ENCODE measurements at regions not wholly inside any gene's neighbourhood (a gene's known extent, or its start where the extent isn't known, plus 50 kb on each side); places are given as distances from the start of the nearest gene placed in this dataset.

DNA sequence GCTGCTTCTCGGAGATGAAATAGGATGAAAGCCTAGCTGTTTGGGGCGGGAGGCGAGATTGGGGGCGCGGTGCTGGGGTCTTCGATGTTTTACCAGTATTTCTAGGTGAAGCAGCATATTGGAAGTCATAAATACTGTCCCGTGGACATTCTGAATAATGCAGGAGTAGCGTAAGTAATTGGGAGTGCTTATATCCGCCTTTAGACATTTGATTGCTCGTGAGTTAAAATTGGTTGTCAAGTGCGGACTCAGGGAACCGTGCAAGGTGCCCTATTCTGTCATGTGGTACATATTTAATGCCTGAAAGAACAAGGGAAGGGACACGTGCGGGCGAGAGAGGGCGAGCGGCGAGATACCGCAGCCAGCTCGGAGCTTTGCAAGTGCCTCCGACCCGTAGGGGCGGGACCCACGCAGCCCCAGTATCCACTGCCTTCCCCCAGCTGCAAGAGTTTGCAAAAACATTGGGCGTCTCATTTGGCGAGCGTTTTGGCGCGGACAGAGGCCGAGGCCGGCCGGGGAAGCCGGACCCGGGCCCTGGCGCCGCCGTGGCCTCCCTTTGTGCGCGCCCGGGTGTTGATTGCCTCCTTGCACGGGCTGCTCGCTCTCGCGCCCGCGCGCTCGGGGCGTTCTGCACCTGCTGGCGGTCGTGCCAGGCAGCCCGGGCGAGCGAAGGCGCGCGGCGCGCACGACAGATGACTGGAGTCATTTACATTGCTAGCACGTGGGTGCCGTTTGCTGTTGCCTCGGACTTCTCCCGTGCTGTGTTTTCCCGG is 849.8 kb upstream of the RBFOX1 start:
- no peaks in the 10 kb centered on the region for H3K27me3 ChIP-seq
- H3K9me3 ChIP-seq: no peaks in the 10 kb centered on the region
- H3K4me1 ChIP-seq: no peaks in the 10 kb centered on the region
- H3K36me3 ChIP-seq: no peaks in the 10 kb centered on the region
- TF ChIP-seq, protein P1, sequence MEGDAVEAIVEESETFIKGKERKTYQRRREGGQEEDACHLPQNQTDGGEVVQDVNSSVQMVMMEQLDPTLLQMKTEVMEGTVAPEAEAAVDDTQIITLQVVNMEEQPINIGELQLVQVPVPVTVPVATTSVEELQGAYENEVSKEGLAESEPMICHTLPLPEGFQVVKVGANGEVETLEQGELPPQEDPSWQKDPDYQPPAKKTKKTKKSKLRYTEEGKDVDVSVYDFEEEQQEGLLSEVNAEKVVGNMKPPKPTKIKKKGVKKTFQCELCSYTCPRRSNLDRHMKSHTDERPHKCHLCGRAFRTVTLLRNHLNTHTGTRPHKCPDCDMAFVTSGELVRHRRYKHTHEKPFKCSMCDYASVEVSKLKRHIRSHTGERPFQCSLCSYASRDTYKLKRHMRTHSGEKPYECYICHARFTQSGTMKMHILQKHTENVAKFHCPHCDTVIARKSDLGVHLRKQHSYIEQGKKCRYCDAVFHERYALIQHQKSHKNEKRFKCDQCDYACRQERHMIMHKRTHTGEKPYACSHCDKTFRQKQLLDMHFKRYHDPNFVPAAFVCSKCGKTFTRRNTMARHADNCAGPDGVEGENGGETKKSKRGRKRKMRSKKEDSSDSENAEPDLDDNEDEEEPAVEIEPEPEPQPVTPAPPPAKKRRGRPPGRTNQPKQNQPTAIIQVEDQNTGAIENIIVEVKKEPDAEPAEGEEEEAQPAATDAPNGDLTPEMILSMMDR (IDR thresholded peaks at IDR 0.05): no peak
- no peak for TF ChIP-seq POLR2A (IDR thresholded peaks at IDR 0.05)
- H3K4me3 ChIP-seq: no peak overlapping the region
- intact Hi-C loops (cut with DNase I; ENCODE audit: low total_unique reads): no loop called here
- no peak for DNase-seq
- H3K27ac ChIP-seq: no peak overlapping the region

DNA sequence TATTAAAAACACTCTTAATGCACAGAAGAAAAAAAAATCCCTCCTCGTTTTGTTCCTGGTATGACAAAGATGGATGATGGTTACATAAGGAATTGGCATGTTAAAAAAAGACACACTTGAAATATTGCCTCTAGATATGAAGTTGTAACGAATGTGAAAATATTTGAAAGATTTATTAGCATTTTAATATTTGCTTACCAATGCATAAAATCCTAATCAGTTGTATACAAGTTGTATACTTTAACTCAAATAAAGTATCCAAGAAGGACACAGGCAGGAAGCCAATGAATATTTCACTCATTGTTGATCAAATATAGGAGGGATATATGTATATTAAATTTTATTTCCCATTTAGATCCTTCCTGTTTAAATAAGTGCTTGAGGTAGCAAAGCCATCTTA is 850.8 kb upstream of the RBFOX1 start:
- Histone ChIP-seq H3K4me3 (no peak overlapping the region), H3K27ac (no peak overlapping the region), H3K4me1 (no peaks in the 10 kb centered on the region), H3K9me3 (no peaks in the 10 kb centered on the region), H3K36me3 (no peaks in the 10 kb centered on the region), H3K27me3 (no peaks in the 10 kb centered on the region)
- intact Hi-C loops (cut with DNase I; ENCODE audit: low total_unique reads): no loop called here
- no peak for DNase-seq
- TF ChIP-seq POLR2A (IDR thresholded peaks at IDR 0.05): no peak
- TF ChIP-seq, protein P1 (IDR thresholded peaks at IDR 0.05): no peak

DNA sequence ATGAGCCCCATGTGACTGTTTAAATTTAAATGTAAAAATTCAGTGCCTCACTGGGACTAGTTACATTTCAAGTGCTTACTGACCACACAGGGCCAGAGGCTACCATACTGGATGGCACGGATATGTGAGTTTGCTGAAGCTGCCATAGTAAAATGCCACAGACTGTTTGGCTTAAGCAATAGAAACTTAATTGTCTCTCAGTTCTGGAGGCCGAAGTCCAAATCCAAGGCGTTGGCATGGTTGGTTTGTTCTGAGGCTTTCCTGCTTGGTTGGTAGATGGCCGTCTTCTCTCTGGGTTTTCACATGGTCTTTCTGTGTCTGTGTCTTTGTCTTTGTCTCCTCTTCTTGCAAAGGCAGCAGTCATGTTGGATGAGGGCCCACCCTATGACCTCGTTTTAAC is 878.9 kb upstream of the RBFOX1 start:
- no peaks in the 10 kb centered on the region for H3K36me3 ChIP-seq
- no peaks in the 10 kb centered on the region for H3K9me3 ChIP-seq
- H3K27ac ChIP-seq: no peak overlapping the region
- TF ChIP-seq POLR2A (IDR thresholded peaks at IDR 0.05): no peak
- H3K27me3 ChIP-seq: no peaks in the 10 kb centered on the region
- DNase-seq: no peak
- H3K4me3 ChIP-seq: no peak overlapping the region
- intact Hi-C loops (cut with DNase I; ENCODE audit: low total_unique reads): no loop called here
- no peaks in the 10 kb centered on the region for H3K4me1 ChIP-seq

DNA sequence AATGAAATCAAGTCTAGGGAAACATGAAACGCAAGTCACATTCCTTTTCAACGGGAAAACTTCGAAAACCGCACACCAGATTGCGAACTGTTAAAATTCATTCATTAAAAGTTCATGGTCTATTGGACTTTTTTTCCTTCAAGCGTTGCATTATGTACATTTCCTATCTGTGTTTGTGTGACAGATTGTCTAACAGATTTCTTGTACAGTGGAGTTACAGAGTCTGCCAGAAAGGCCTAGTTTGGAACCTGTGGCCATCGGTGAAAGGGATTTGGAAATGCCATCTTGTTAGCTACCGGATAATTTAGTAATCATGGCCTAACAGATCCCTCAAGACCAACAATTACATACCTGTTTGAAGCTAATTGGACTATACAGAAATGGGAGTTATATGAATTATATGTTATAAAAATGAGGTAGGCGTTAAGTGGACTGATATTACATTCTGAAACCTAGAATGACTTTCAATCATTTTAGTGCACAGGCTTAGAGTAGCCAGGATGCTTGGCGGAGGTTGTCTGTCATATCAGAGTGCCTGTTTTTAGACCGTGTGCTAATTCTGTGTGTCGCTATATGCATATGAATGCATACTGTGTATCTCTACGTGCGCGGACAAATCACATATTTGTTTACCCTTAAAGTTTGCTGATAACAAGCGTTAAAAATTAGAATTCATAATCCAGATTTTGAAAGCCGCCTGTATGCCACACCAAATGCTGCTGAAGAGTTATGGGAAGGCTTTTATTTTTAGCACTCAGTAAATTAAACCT is 885.4 kb upstream of the RBFOX1 start:
- H3K27me3 ChIP-seq: no peaks in the 10 kb centered on the region
- no peaks in the 10 kb centered on the region for H3K4me1 ChIP-seq
- no peak for DNase-seq
- H3K9me3 ChIP-seq: no peaks in the 10 kb centered on the region
- TF ChIP-seq, protein P1 (IDR thresholded peaks at IDR 0.05): no peak
- TF ChIP-seq POLR2A (IDR thresholded peaks at IDR 0.05): no peak
- no peaks in the 10 kb centered on the region for H3K36me3 ChIP-seq
- H3K4me3 ChIP-seq: no peak overlapping the region
- intact Hi-C loops (cut with DNase I; ENCODE audit: low total_unique reads): no loop called here
- no peak overlapping the region for H3K27ac ChIP-seq

DNA sequence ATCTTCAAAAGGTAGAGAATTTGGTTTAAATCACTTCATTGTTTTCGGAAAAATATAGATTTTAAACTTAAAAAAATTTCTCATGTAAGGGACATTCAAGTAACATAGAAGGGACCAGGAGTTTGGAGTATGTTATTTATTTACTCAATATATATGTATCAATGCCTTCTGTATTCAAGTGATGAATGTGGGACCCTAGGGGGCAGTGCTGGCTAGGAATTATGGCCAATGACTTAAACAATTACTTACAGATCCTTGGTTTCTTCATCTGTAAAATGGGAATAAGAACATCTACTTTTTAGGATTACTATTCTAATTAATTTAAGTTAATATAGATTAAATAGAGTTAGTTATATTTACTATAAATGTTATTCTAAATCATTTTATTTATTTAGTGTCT is 886.3 kb upstream of the RBFOX1 start:
- no peaks in the 10 kb centered on the region for H3K36me3 ChIP-seq
- intact Hi-C loops (cut with DNase I; ENCODE audit: low total_unique reads): no loop called here
- no peak overlapping the region for H3K27ac ChIP-seq
- no peak overlapping the region for H3K4me3 ChIP-seq
- TF ChIP-seq, protein P1 (IDR thresholded peaks at IDR 0.05): no peak
- TF ChIP-seq POLR2A (IDR thresholded peaks at IDR 0.05): no peak
- H3K27me3 ChIP-seq: no peaks in the 10 kb centered on the region
- H3K4me1 ChIP-seq: no peaks in the 10 kb centered on the region
- no peaks in the 10 kb centered on the region for H3K9me3 ChIP-seq
- no peak for DNase-seq

Data from uterus (tissue), 3 donors.